Fibroblast of lung (primary cell): ENCODE measurements at regions not wholly inside any gene's neighbourhood (a gene's known extent, or its start where the extent isn't known, plus 50 kb on each side); places are given as distances from the start of the nearest gene placed in this dataset.

Experiments used
- EZH2 ChIP-seq: IDR thresholded peaks from 2 replicates; pipeline ENCODE4 v1.5.1; 2012; ENCODE audit warnings: low read length, control low read depth, mild to moderate bottlenecking; ENCODE audit errors: missing control alignments
- TF ChIP-seq, protein P1 (sequence below), 2 donors: IDR thresholded peaks in 1 of 2; conservative IDR thresholded peaks in 1 of 2; 1 replicate in 1 of 2; 2 replicates in 1 of 2; pipeline ENCODE4 v1.5.1; 2011 to 2012; ENCODE audit warnings: low read length in 2 of 2, control low read depth in 1 of 2, inconsistent platforms in 1 of 2, low read depth in 1 of 2, mild to moderate bottlenecking in 1 of 2

GRCh38 chr3:118635711-118636110 lies 398.9 kb downstream of the IGSF11 start:
- TF ChIP-seq, protein P1, sequence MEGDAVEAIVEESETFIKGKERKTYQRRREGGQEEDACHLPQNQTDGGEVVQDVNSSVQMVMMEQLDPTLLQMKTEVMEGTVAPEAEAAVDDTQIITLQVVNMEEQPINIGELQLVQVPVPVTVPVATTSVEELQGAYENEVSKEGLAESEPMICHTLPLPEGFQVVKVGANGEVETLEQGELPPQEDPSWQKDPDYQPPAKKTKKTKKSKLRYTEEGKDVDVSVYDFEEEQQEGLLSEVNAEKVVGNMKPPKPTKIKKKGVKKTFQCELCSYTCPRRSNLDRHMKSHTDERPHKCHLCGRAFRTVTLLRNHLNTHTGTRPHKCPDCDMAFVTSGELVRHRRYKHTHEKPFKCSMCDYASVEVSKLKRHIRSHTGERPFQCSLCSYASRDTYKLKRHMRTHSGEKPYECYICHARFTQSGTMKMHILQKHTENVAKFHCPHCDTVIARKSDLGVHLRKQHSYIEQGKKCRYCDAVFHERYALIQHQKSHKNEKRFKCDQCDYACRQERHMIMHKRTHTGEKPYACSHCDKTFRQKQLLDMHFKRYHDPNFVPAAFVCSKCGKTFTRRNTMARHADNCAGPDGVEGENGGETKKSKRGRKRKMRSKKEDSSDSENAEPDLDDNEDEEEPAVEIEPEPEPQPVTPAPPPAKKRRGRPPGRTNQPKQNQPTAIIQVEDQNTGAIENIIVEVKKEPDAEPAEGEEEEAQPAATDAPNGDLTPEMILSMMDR (conservative IDR thresholded peaks at IDR 0.05 in 1 of 2, IDR thresholded peaks at IDR 0.05 in 1 of 2; ENCODE audit: low read depth in 1 of 2, low read length in 2 of 2), result no peak
- TF ChIP-seq EZH2, result no peak
